ENCODE measurements at regions not wholly inside any gene's neighbourhood (a gene's known extent, or its start where the extent isn't known, plus 50 kb on each side); places are given as distances from the start of the nearest gene placed in this dataset.
"Not testable (repeated sequence)": the region's sequence is repeated elsewhere in the genome, so short reads cannot be mapped to it uniquely, and the experiment has no call there.

GRCh38 chr16:76108460-76108859 lies 168.7 kb upstream of the CNTNAP4 start:
- Mint-ChIP-seq H3K4me1 (ENCODE audit: low read depth) (no peaks in the 10 kb centered on the region), H3K4me3 (no peak overlapping the region), H3K27ac (no peak overlapping the region), H3K27me3 (ENCODE audit: insufficient read depth) (no peaks in the 10 kb centered on the region), H3K36me3 (ENCODE audit: low read depth) (no peaks in the 10 kb centered on the region), H3K9me3 (peaks cover 15% of the 10 kb centered on the region)
- DNase-seq (ENCODE audit: low spot score): no peak
- intact Hi-C loops (cut with micrococcal nuclease): no loop called here

- H3K4me1 Mint-ChIP-seq (ENCODE audit: low read depth): no peaks in the 10 kb centered on the region
- intact Hi-C loops (cut with micrococcal nuclease): no loop called here
- H3K9me3 Mint-ChIP-seq: peaks cover 9% of the 10 kb centered on the region
- no peaks in the 10 kb centered on the region for H3K36me3 Mint-ChIP-seq (ENCODE audit: low read depth)
- no peak for DNase-seq (ENCODE audit: low spot score)
- no peak overlapping the region for H3K27ac Mint-ChIP-seq
- no peak overlapping the region for H3K4me3 Mint-ChIP-seq
- no peaks in the 10 kb centered on the region for H3K27me3 Mint-ChIP-seq (ENCODE audit: insufficient read depth)
Observed at GRCh38 chr16:76114681-76115080, 162.5 kb upstream of the CNTNAP4 start.

- Mint-ChIP-seq H3K4me1 (ENCODE audit: low read depth) (no peaks in the 10 kb centered on the region), H3K9me3 (peaks cover 4% of the 10 kb centered on the region), H3K4me3 (no peak overlapping the region), H3K36me3 (ENCODE audit: low read depth) (no peaks in the 10 kb centered on the region), H3K27ac (no peak overlapping the region), H3K27me3 (ENCODE audit: insufficient read depth) (no peaks in the 10 kb centered on the region)
- DNase-seq (ENCODE audit: low spot score): no peak
- intact Hi-C loops (cut with micrococcal nuclease): no loop called here
Observed at GRCh38 chr16:76118344-76118743, 158.9 kb upstream of the CNTNAP4 start.

- Mint-ChIP-seq H3K4me3 (no peak overlapping the region), H3K27me3 (ENCODE audit: insufficient read depth) (no peaks in the 10 kb centered on the region), H3K27ac (no peak overlapping the region), H3K4me1 (ENCODE audit: low read depth) (no peaks in the 10 kb centered on the region), H3K36me3 (ENCODE audit: low read depth) (no peaks in the 10 kb centered on the region), H3K9me3 (no peaks in the 10 kb centered on the region)
- intact Hi-C loops (cut with micrococcal nuclease): no loop called here
- DNase-seq (ENCODE audit: low spot score): no peak
Observed at GRCh38 chr16:76121636-76122035, 155.6 kb upstream of the CNTNAP4 start.

GRCh38 chr16:76123966-76124365 lies 153.2 kb upstream of the CNTNAP4 start:
- intact Hi-C loops (cut with micrococcal nuclease): no loop called here
- Mint-ChIP-seq H3K4me1 (ENCODE audit: low read depth) (no peaks in the 10 kb centered on the region), H3K27ac (no peak overlapping the region)

GRCh38 chr16:76125871-76126270 lies 151.3 kb upstream of the CNTNAP4 start:
- no peaks in the 10 kb centered on the region for H3K27me3 Mint-ChIP-seq (ENCODE audit: insufficient read depth)
- intact Hi-C loops (cut with micrococcal nuclease): no loop called here
- peaks cover 8% of the 10 kb centered on the region for H3K9me3 Mint-ChIP-seq
- no peak overlapping the region for H3K4me3 Mint-ChIP-seq
- no peaks in the 10 kb centered on the region for H3K4me1 Mint-ChIP-seq (ENCODE audit: low read depth)
- DNase-seq (ENCODE audit: low spot score): no peak
- H3K27ac Mint-ChIP-seq: no peak overlapping the region
- no peaks in the 10 kb centered on the region for H3K36me3 Mint-ChIP-seq (ENCODE audit: low read depth)

More at GRCh38 chr16:76123966-76124365, 153.2 kb upstream of the CNTNAP4 start:
- Mint-ChIP-seq H3K9me3 (peaks cover 8% of the 10 kb centered on the region), H3K36me3 (ENCODE audit: low read depth) (no peaks in the 10 kb centered on the region), H3K4me3 (no peak overlapping the region), H3K27me3 (ENCODE audit: insufficient read depth) (no peaks in the 10 kb centered on the region)
- DNase-seq (ENCODE audit: low spot score): no peak

- intact Hi-C loops (cut with micrococcal nuclease); H3K36me3 Mint-ChIP-seq (ENCODE audit: low read depth); H3K27ac Mint-ChIP-seq: not testable (repeated sequence)
Observed at GRCh38 chr16:76138056-76138455, 139.1 kb upstream of the CNTNAP4 start.

GRCh38 chr16:76157629-76158028 lies 119.6 kb upstream of the CNTNAP4 start:
- H3K36me3 Mint-ChIP-seq (ENCODE audit: low read depth): no peaks in the 10 kb centered on the region
- no peak overlapping the region for H3K27ac Mint-ChIP-seq
- H3K4me3 Mint-ChIP-seq: no peak overlapping the region
- intact Hi-C loops (cut with micrococcal nuclease): no loop called here
- no peaks in the 10 kb centered on the region for H3K27me3 Mint-ChIP-seq (ENCODE audit: insufficient read depth)
- H3K4me1 Mint-ChIP-seq (ENCODE audit: low read depth): no peaks in the 10 kb centered on the region
- peaks cover 10% of the 10 kb centered on the region for H3K9me3 Mint-ChIP-seq
- no peak for DNase-seq (ENCODE audit: low spot score)

More at GRCh38 chr16:76138056-76138455, 139.1 kb upstream of the CNTNAP4 start:
- not testable (repeated sequence) for H3K9me3 Mint-ChIP-seq; H3K4me1 Mint-ChIP-seq (ENCODE audit: low read depth); H3K27me3 Mint-ChIP-seq (ENCODE audit: insufficient read depth); H3K4me3 Mint-ChIP-seq; DNase-seq (ENCODE audit: low spot score)

- Mint-ChIP-seq H3K27ac (no peak overlapping the region), H3K36me3 (ENCODE audit: low read depth) (no peaks in the 10 kb centered on the region), H3K9me3 (peaks cover 17% of the 10 kb centered on the region), H3K4me3 (no peak overlapping the region), H3K27me3 (ENCODE audit: insufficient read depth) (no peaks in the 10 kb centered on the region), H3K4me1 (ENCODE audit: low read depth) (no peaks in the 10 kb centered on the region)
- intact Hi-C loops (cut with micrococcal nuclease): no loop called here
- DNase-seq (ENCODE audit: low spot score): no peak
Observed at GRCh38 chr16:76162046-76162445, 115.2 kb upstream of the CNTNAP4 start.

- no peaks in the 10 kb centered on the region for H3K36me3 Mint-ChIP-seq (ENCODE audit: low read depth)
- H3K9me3 Mint-ChIP-seq: peaks cover 14% of the 10 kb centered on the region
- no peak overlapping the region for H3K27ac Mint-ChIP-seq
- no peaks in the 10 kb centered on the region for H3K4me1 Mint-ChIP-seq (ENCODE audit: low read depth)
- no peaks in the 10 kb centered on the region for H3K27me3 Mint-ChIP-seq (ENCODE audit: insufficient read depth)
- no peak overlapping the region for H3K4me3 Mint-ChIP-seq
- DNase-seq (ENCODE audit: low spot score): no peak
- intact Hi-C loops (cut with micrococcal nuclease): no loop called here
Observed at GRCh38 chr16:76164970-76165558, 112.1 kb upstream of the CNTNAP4 start.

GRCh38 chr16:76175718-76176117 lies 101.5 kb upstream of the CNTNAP4 start:
- no peak for DNase-seq (ENCODE audit: low spot score)
- Mint-ChIP-seq H3K36me3 (ENCODE audit: low read depth) (no peaks in the 10 kb centered on the region), H3K4me1 (ENCODE audit: low read depth) (no peaks in the 10 kb centered on the region), H3K4me3 (no peak overlapping the region), H3K9me3 (peaks cover 17% of the 10 kb centered on the region), H3K27me3 (ENCODE audit: insufficient read depth) (no peaks in the 10 kb centered on the region), H3K27ac (no peak overlapping the region)
- intact Hi-C loops (cut with micrococcal nuclease): no loop called here

GRCh38 chr16:76176153-76176552 lies 101.0 kb upstream of the CNTNAP4 start:
- DNase-seq (ENCODE audit: low spot score): no peak
- H3K4me1 Mint-ChIP-seq (ENCODE audit: low read depth): no peaks in the 10 kb centered on the region
- no peak overlapping the region for H3K27ac Mint-ChIP-seq
- intact Hi-C loops (cut with micrococcal nuclease): no loop called here
- H3K9me3 Mint-ChIP-seq: peaks cover 17% of the 10 kb centered on the region
- no peak overlapping the region for H3K4me3 Mint-ChIP-seq
- H3K27me3 Mint-ChIP-seq (ENCODE audit: insufficient read depth): no peaks in the 10 kb centered on the region
- H3K36me3 Mint-ChIP-seq (ENCODE audit: low read depth): no peaks in the 10 kb centered on the region

- intact Hi-C loops (cut with micrococcal nuclease): no loop called here
- peaks cover 16% of the 10 kb centered on the region for H3K9me3 Mint-ChIP-seq
- no peaks in the 10 kb centered on the region for H3K27me3 Mint-ChIP-seq (ENCODE audit: insufficient read depth)
- H3K27ac Mint-ChIP-seq: no peak overlapping the region
- no peak for DNase-seq (ENCODE audit: low spot score)
- H3K4me3 Mint-ChIP-seq: no peak overlapping the region
- no peaks in the 10 kb centered on the region for H3K36me3 Mint-ChIP-seq (ENCODE audit: low read depth)
- no peaks in the 10 kb centered on the region for H3K4me1 Mint-ChIP-seq (ENCODE audit: low read depth)
Observed at GRCh38 chr16:76176616-76177015, 100.6 kb upstream of the CNTNAP4 start.

GRCh38 chr16:76182041-76182635 lies 95.1 kb upstream of the CNTNAP4 start:
- Mint-ChIP-seq H3K27me3 (ENCODE audit: insufficient read depth) (no peaks in the 10 kb centered on the region), H3K4me1 (ENCODE audit: low read depth) (no peaks in the 10 kb centered on the region), H3K4me3 (no peak overlapping the region), H3K27ac (no peak overlapping the region), H3K9me3 (peaks cover under 1% of the 10 kb centered on the region), H3K36me3 (ENCODE audit: low read depth) (no peaks in the 10 kb centered on the region)
- DNase-seq (ENCODE audit: low spot score): no peak
- intact Hi-C loops (cut with micrococcal nuclease): no loop called here
